IMR-90 (cell line): ENCODE measurements at regions not wholly inside any gene's neighbourhood (a gene's known extent, or its start where the extent isn't known, plus 50 kb on each side); places are given as distances from the start of the nearest gene placed in this dataset.

Experiments
- ATAC-seq: fragments of 200-7000 bp; cut with Tn5 transposase; 2 replicates; pipeline ENCODE4 v1.9.1; 2020; ENCODE audit warnings: low read depth, mild to moderate bottlenecking, moderate library complexity
- BruUV-seq: library from RNA; stranded (reverse); fragments of 400-500 nt; replicated peaks from 2 replicates; lab custom pipeline; 2021; lab: Mats Ljungman, UMichigan
- CTCF ChIA-PET: fragments of 300-600 bp; formaldehyde crosslinking; extraction: SDS; loops from one replicate; lab custom pipeline; 2021; ENCODE audit warnings: antibody characterized with exemption; lab: Yijun Ruan, JAX
- POLR2A ChIA-PET: fragments of 300-600 bp; sonication (Branson Sonifier 250); formaldehyde crosslinking; loops from one replicate; lab custom pipeline; 2022; ENCODE audit warnings: antibody characterized with exemption; ENCODE audit not compliant: unreplicated experiment; lab: Charles Lee
- DNase-seq: peaks from one replicate; pipeline ENCODE4 v3.0.0; 2013
- H2AFZ ChIP-seq: replicated peaks from 2 replicates; pipeline ENCODE3; 2013; ENCODE audit warnings: low read length, mild to moderate bottlenecking; ENCODE audit not compliant: poor library complexity
- H2AK5ac ChIP-seq: 2 replicates; pipeline ENCODE4 v1.6.1; 2013; ENCODE audit warnings: low read depth, low read length, inconsistent platforms
- H2AK9ac ChIP-seq: replicated peaks from 2 replicates; pipeline ENCODE3; 2013; ENCODE audit warnings: mild to moderate bottlenecking, low read depth, low read length, moderate library complexity; ENCODE audit not compliant: poor library complexity
- H2BK120ac ChIP-seq: 2 replicates; pipeline ENCODE4 v1.6.1; 2013; ENCODE audit warnings: low read depth, low read length, inconsistent platforms
- H2BK15ac ChIP-seq: 3 replicates; pipeline ENCODE4 v1.6.1; 2013; ENCODE audit warnings: low read depth, low read length, inconsistent platforms
- H2BK20ac ChIP-seq: 2 replicates; pipeline ENCODE4 v1.6.1; 2013; ENCODE audit warnings: low read depth, mild to moderate bottlenecking, inconsistent platforms, low read length, moderate library complexity
- H2BK5ac ChIP-seq: 2 replicates; pipeline ENCODE4 v1.6.1; 2013; ENCODE audit warnings: mild to moderate bottlenecking, low read depth, low read length, inconsistent platforms; ENCODE audit not compliant: poor library complexity, severe bottlenecking
- H3K14ac ChIP-seq: replicated peaks from 2 replicates; pipeline ENCODE4 v1.6.1; 2013; ENCODE audit warnings: low read depth, low read length, inconsistent platforms
- H3K18ac ChIP-seq: 2 replicates; pipeline ENCODE4 v1.6.1; 2013; ENCODE audit warnings: low read depth, low read length, control low read depth
- H3K23ac ChIP-seq: 2 replicates; pipeline ENCODE4 v1.6.1; 2013; ENCODE audit warnings: low read depth, low read length, inconsistent platforms
- H3K27ac ChIP-seq: 2 replicates; pipeline ENCODE4 v1.5.1; 2013; ENCODE audit warnings: mild to moderate bottlenecking, control low read depth, low read length; ENCODE audit not compliant: insufficient read depth
- H3K27me3 ChIP-seq: 2 replicates; pipeline ENCODE4 v1.6.1; 2013; ENCODE audit warnings: low read length; ENCODE audit not compliant: control insufficient read depth, insufficient read depth
- H3K36me3 ChIP-seq: 2 replicates; pipeline ENCODE4 v1.6.1; 2013; ENCODE audit warnings: low read length, mixed read lengths; ENCODE audit not compliant: control insufficient read depth, insufficient read depth
- H3K4ac ChIP-seq: 2 replicates; pipeline ENCODE4 v1.6.1; 2013; ENCODE audit warnings: low read depth, low read length, inconsistent platforms
- H3K4me1 ChIP-seq: 2 replicates; pipeline ENCODE4 v1.6.1; 2013; ENCODE audit warnings: low read length, mixed read lengths; ENCODE audit not compliant: control insufficient read depth, insufficient read depth
- H3K4me2 ChIP-seq: 2 replicates; pipeline ENCODE4 v1.6.1; 2013; ENCODE audit warnings: low read depth, mild to moderate bottlenecking, control low read depth, low read length, moderate library complexity
- H3K4me3 ChIP-seq: 2 replicates; pipeline ENCODE4 v1.5.1; 2013; ENCODE audit warnings: low read depth, mild to moderate bottlenecking, control low read depth, low read length, moderate library complexity; ENCODE audit not compliant: insufficient read depth
- H3K56ac ChIP-seq: 2 replicates; pipeline ENCODE4 v1.6.1; 2013; ENCODE audit warnings: low read length, inconsistent platforms; ENCODE audit not compliant: insufficient read depth; ENCODE audit errors: extremely low read depth
- H3K79me1 ChIP-seq, 2 experiments: 2 replicates each; pipeline ENCODE4 v1.6.1; 2013; ENCODE audit warnings: low read length in 2 of 2, inconsistent platforms in 1 of 2, low read depth in 1 of 2
- H3K9ac ChIP-seq: 2 replicates; pipeline ENCODE4 v1.6.1; 2013; ENCODE audit warnings: low read depth, low read length, control low read depth
- H3K9me1 ChIP-seq: 2 replicates; pipeline ENCODE4 v1.6.1; 2013; ENCODE audit warnings: low read length, inconsistent platforms; ENCODE audit not compliant: insufficient read depth
- H3K9me3 ChIP-seq: 2 replicates; pipeline ENCODE4 v1.6.1; 2013; ENCODE audit warnings: low read length; ENCODE audit not compliant: control insufficient read depth, insufficient read depth
- H4K20me1 ChIP-seq: 2 replicates; pipeline ENCODE4 v1.6.1; 2013; ENCODE audit warnings: low read length, inconsistent platforms; ENCODE audit not compliant: insufficient read depth
- H4K5ac ChIP-seq: 2 replicates; pipeline ENCODE4 v1.6.1; 2013; ENCODE audit warnings: mild to moderate bottlenecking, low read depth, low read length, control low read depth
- H4K8ac ChIP-seq, 2 experiments: 2 replicates each; pipeline ENCODE4 v1.6.1; 2013; ENCODE audit warnings: low read depth in 2 of 2, low read length in 2 of 2, control low read depth in 1 of 2, inconsistent platforms in 1 of 2
- H4K91ac ChIP-seq: 2 replicates; pipeline ENCODE4 v1.6.1; 2013; ENCODE audit warnings: low read depth, low read length, inconsistent platforms; ENCODE audit not compliant: insufficient read depth
- BHLHE40 ChIP-seq: fragments of 150-350 bp; IDR thresholded peaks from 2 replicates; pipeline ENCODE4 v1.6.1; 2016; ENCODE audit warnings: mild to moderate bottlenecking, low read depth, low read length
- CEBPB ChIP-seq: IDR thresholded peaks from 2 replicates; pipeline ENCODE4 v1.6.1; 2012; ENCODE audit warnings: low read depth, low read length, improper control_type of control experiment
- CHD1 ChIP-seq: IDR thresholded peaks from 2 replicates; pipeline ENCODE4 v1.6.1; 2012; ENCODE audit warnings: low read depth, low read length, improper control_type of control experiment
- CTCF ChIP-seq: conservative IDR thresholded peaks from 2 replicates; pipeline ENCODE4 v1.5.1; 2012; ENCODE audit warnings: mild to moderate bottlenecking, low read depth, low read length, improper control_type of control experiment
- ELK1 ChIP-seq: fragments of 150-350 bp; IDR thresholded peaks from 2 replicates; pipeline ENCODE4 v1.6.1; 2016; ENCODE audit warnings: low read depth, mild to moderate bottlenecking, low read length, moderate library complexity, borderline replicate concordance
- FOS ChIP-seq: fragments of 150-350 bp; IDR thresholded peaks from 2 replicates; pipeline ENCODE4 v1.6.1; 2016; ENCODE audit warnings: low read depth, low read length
- MAFK ChIP-seq: IDR thresholded peaks from 2 replicates; pipeline ENCODE4 v1.6.1; 2012; ENCODE audit warnings: low read depth, low read length, improper control_type of control experiment
- MAZ ChIP-seq: IDR thresholded peaks from 2 replicates; pipeline ENCODE4 v1.6.1; 2012; ENCODE audit warnings: low read depth, mild to moderate bottlenecking, low read length, improper control_type of control experiment, moderate library complexity, borderline replicate concordance
- MXI1 ChIP-seq: IDR thresholded peaks from 2 replicates; pipeline ENCODE4 v1.6.1; 2012; ENCODE audit warnings: low read depth, mild to moderate bottlenecking, low read length, moderate library complexity, borderline replicate concordance
- NFE2L2 ChIP-seq: fragments of 150-350 bp; IDR thresholded peaks from 2 replicates; pipeline ENCODE4 v1.6.1; 2016; ENCODE audit warnings: low read depth, mild to moderate bottlenecking, low read length
- POLR2A ChIP-seq: IDR thresholded peaks from 2 replicates; pipeline ENCODE4 v1.6.1; 2012; ENCODE audit warnings: mild to moderate bottlenecking, low read depth, low read length
- RAD21 ChIP-seq: IDR thresholded peaks from 2 replicates; pipeline ENCODE4 v1.6.1; 2012; ENCODE audit warnings: low read length, improper control_type of control experiment
- RCOR1 ChIP-seq: IDR thresholded peaks from 2 replicates; pipeline ENCODE4 v1.6.1; 2012; ENCODE audit warnings: mild to moderate bottlenecking, low read length, improper control_type of control experiment; ENCODE audit not compliant: insufficient replicate concordance
- RFX5 ChIP-seq: IDR thresholded peaks from 2 replicates; pipeline ENCODE4 v1.8.0; 2012; ENCODE audit warnings: low read depth, mild to moderate bottlenecking, low read length, moderate library complexity
- SMC3 ChIP-seq: fragments of 150-350 bp; IDR thresholded peaks from 2 replicates; pipeline ENCODE4 v1.6.1; 2016; ENCODE audit warnings: low read depth, mild to moderate bottlenecking, antibody characterized with exemption, low read length, moderate library complexity
- WGBS, 2 experiments: methylation state at CpG; one replicate each; pipeline versions ENCODE4 v1.1.5 to v1.1.7; 2013; ENCODE audit warnings: missing lambda C conversion rate in 2 of 2; ENCODE audit not compliant: insufficient read length in 1 of 2; ENCODE audit errors: extremely low coverage in 2 of 2; 5-methylcytosine and 5-hydroxymethylcytosine counted together
- dilution Hi-C: fragments of 300-500 bp; cut with HindIII; formaldehyde crosslinking; loops from one replicate; pipeline ENCODE4 v1.14.3; 2018; ENCODE audit warnings: low sequenced_read_pairs; ENCODE audit not compliant: unreplicated experiment
- in situ Hi-C: fragments of 300-500 bp; cut with MboI; formaldehyde crosslinking; loops from 3 replicates; pipeline ENCODE4 v1.14.3; 2019; ENCODE audit warnings: low sequenced_read_pairs, inconsistent platforms, mixed read lengths
- intact Hi-C: fragments of 100-400 bp; cut with micrococcal nuclease; formaldehyde crosslinking; loops from 2 replicates; pipeline ENCODE4 v1.10.0; 2022
- TF ChIP-seq, protein P1 (sequence below): fragments of 150-350 bp; IDR thresholded peaks from 2 replicates; pipeline ENCODE4 v1.6.1; 2017; ENCODE audit warnings: mild to moderate bottlenecking, antibody characterized with exemption, low read length, low read depth

GRCh38 chr15:53110999-53111398 lies 320.9 kb upstream of the ONECUT1 start:
- Histone ChIP-seq H3K4me1 (no peaks in the 10 kb centered on the region), H3K14ac (no peak overlapping the region), H2BK5ac (no peak overlapping the region), H3K9ac (no peak overlapping the region), H3K9me3 (peaks cover 9% of the 10 kb centered on the region), H3K79me1 (no peaks in the 10 kb centered on the region), H3K23ac (no peak overlapping the region), H3K27ac (no peak overlapping the region), H3K4ac (no peak overlapping the region), H2AK9ac (no peak overlapping the region), H2BK120ac (no peak overlapping the region), H3K4me3 (no peak overlapping the region), H3K36me3 (no peaks in the 10 kb centered on the region), H4K8ac (no peak overlapping the region), H2BK20ac (no peak overlapping the region), H4K20me1 (no peaks in the 10 kb centered on the region), H4K5ac (no peak overlapping the region), H3K18ac (no peak overlapping the region), H2BK15ac (no peak overlapping the region), H2AK5ac (no peak overlapping the region), H3K27me3 (no peaks in the 10 kb centered on the region), H2AFZ (no peak overlapping the region), H3K4me2 (no peak overlapping the region), H4K91ac (no peak overlapping the region), H3K9me1 (no peaks in the 10 kb centered on the region), H3K56ac (no peak overlapping the region)
- ATAC-seq (no peak), DNase-seq (no peak)
- intact Hi-C loops (no loop called here), in situ Hi-C loops (no loop called here), dilution Hi-C loops (no loop called here)
- POLR2A ChIA-PET = no interaction called here
- no peak for TF ChIP-seq CEBPB
- TF ChIP-seq RFX5 = no peak
- TF ChIP-seq, protein P1, sequence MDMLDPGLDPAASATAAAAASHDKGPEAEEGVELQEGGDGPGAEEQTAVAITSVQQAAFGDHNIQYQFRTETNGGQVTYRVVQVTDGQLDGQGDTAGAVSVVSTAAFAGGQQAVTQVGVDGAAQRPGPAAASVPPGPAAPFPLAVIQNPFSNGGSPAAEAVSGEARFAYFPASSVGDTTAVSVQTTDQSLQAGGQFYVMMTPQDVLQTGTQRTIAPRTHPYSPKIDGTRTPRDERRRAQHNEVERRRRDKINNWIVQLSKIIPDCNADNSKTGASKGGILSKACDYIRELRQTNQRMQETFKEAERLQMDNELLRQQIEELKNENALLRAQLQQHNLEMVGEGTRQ = no peak
- no peak for TF ChIP-seq SMC3
- no peak for TF ChIP-seq RAD21
- no peak for TF ChIP-seq ELK1
- no peak for TF ChIP-seq FOS
- TF ChIP-seq BHLHE40 = no peak
- TF ChIP-seq MXI1 = no peak
- no peak for TF ChIP-seq NFE2L2
- TF ChIP-seq CTCF = no peak
- TF ChIP-seq RCOR1 = no peak
- no peak for TF ChIP-seq MAZ
- TF ChIP-seq CHD1 = no peak
- TF ChIP-seq POLR2A = no peak
- no peak for TF ChIP-seq MAFK
- WGBS, 2 experiments = no CpG with 5 or more reads among the region's 4 CpGs
- no TSS peak for BruUV-seq
- CTCF ChIA-PET = no interaction called here
